Skeletal muscle cell (primary cell): ENCODE measurements at regions not wholly inside any gene's neighbourhood (a gene's known extent, or its start where the extent isn't known, plus 50 kb on each side); places are given as distances from the start of the nearest gene placed in this dataset.
"Not testable (repeated sequence)": the region's sequence is repeated elsewhere in the genome, so short reads cannot be mapped to it uniquely, and the experiment has no call there.

Experiments used
- DNase-seq: peaks from one replicate; pipeline ENCODE4 v3.0.0-alpha.2; 2010; ENCODE audit warnings: low read depth
- H3K4me3 ChIP-seq: 2 replicates; pipeline ENCODE4 v1.5.1; 2011; ENCODE audit warnings: low read depth, mild to moderate bottlenecking, control low read depth, low read length, moderate library complexity

- DNase-seq: no peak
- H3K4me3 ChIP-seq: no peak overlapping the region
Observed at GRCh38 chr4:10811991-10812390, 127.4 kb upstream of the CLNK start.

- no peak overlapping the region for H3K4me3 ChIP-seq
- no peak for DNase-seq
Observed at GRCh38 chr4:10810411-10810810, 125.8 kb upstream of the CLNK start.

GRCh38 chr4:10809905-10810304 is 125.3 kb upstream of the CLNK start:
- H3K4me3 ChIP-seq: no peak overlapping the region
- DNase-seq: no peak

- H3K4me3 ChIP-seq: no peak overlapping the region
- peak; percentile 55 for DNase-seq
Observed at GRCh38 chr4:10808591-10808990, 124.0 kb upstream of the CLNK start.

GRCh38 chr4:10806953-10807645 is 122.5 kb upstream of the CLNK start:
- DNase-seq: no peak
- no peak overlapping the region for H3K4me3 ChIP-seq

- no peak overlapping the region for H3K4me3 ChIP-seq
- DNase-seq: no peak
Observed at GRCh38 chr4:10803713-10804343, 119.3 kb upstream of the CLNK start.

GRCh38 chr4:10787365-10787764 is 102.8 kb upstream of the CLNK start:
- no peak overlapping the region for H3K4me3 ChIP-seq
- DNase-seq: no peak

GRCh38 chr4:10784621-10785020 is 100.1 kb upstream of the CLNK start:
- DNase-seq: no peak
- no peak overlapping the region for H3K4me3 ChIP-seq

- H3K4me3 ChIP-seq: no peak overlapping the region
- peak; percentile 51 for DNase-seq
Observed at GRCh38 chr4:10783351-10783750, 98.8 kb upstream of the CLNK start.

GRCh38 chr4:10781805-10782204 is 97.2 kb upstream of the CLNK start:
- H3K4me3 ChIP-seq: no peak overlapping the region
- no peak for DNase-seq

GRCh38 chr4:10780803-10781202 is 96.2 kb upstream of the CLNK start:
- H3K4me3 ChIP-seq, DNase-seq: not testable (repeated sequence)

- DNase-seq, H3K4me3 ChIP-seq: not testable (repeated sequence)
Observed at GRCh38 chr4:10775132-10775531, 90.6 kb upstream of the CLNK start.

GRCh38 chr4:10773656-10774055 is 89.1 kb upstream of the CLNK start:
- no peak overlapping the region for H3K4me3 ChIP-seq
- no peak for DNase-seq

GRCh38 chr4:10773010-10773409 is 88.4 kb upstream of the CLNK start:
- DNase-seq: no peak

GRCh38 chr4:10765386-10765785 is 80.8 kb upstream of the CLNK start:
- DNase-seq: no peak
- no peak overlapping the region for H3K4me3 ChIP-seq

More at GRCh38 chr4:10773010-10773409, 88.4 kb upstream of the CLNK start:
- no peak overlapping the region for H3K4me3 ChIP-seq

GRCh38 chr4:10762561-10762960 is 78.0 kb upstream of the CLNK start:
- no peak overlapping the region for H3K4me3 ChIP-seq
- peak; percentile 94 for DNase-seq

GRCh38 chr4:10761903-10762302 is 77.3 kb upstream of the CLNK start:
- no peak for DNase-seq

GRCh38 chr4:10760086-10760485 is 75.5 kb upstream of the CLNK start:
- H3K4me3 ChIP-seq: no peak overlapping the region
- DNase-seq: no peak

More at GRCh38 chr4:10761903-10762302, 77.3 kb upstream of the CLNK start:
- no peak overlapping the region for H3K4me3 ChIP-seq

- no peak overlapping the region for H3K4me3 ChIP-seq
- no peak for DNase-seq
Observed at GRCh38 chr4:10758906-10759305, 74.3 kb upstream of the CLNK start.

- no peak overlapping the region for H3K4me3 ChIP-seq
- no peak for DNase-seq
Observed at GRCh38 chr4:10753856-10754402, 69.4 kb upstream of the CLNK start.

GRCh38 chr4:10753336-10753735 is 68.8 kb upstream of the CLNK start:
- no peak for DNase-seq
- H3K4me3 ChIP-seq: no peak overlapping the region
